ENCODE measurements at regions not wholly inside any gene's neighbourhood (a gene's known extent, or its start where the extent isn't known, plus 50 kb on each side); places are given as distances from the start of the nearest gene placed in this dataset.

- no peak for ATAC-seq (replicated peaks)
- Mint-ChIP-seq H3K9me3 (no peaks in the 10 kb centered on the region), H3K36me3 (ENCODE audit: low read depth) (no peaks in the 10 kb centered on the region), H3K27me3 (peaks cover 2% of the 10 kb centered on the region), H3K4me3 (no peak overlapping the region), H3K4me1 (no peaks in the 10 kb centered on the region), H3K27ac (no peak overlapping the region)
Observed at GRCh38 chr18:78665644-78666043, 314.0 kb upstream of the SALL3 start.

- Mint-ChIP-seq H3K4me3 (no peak overlapping the region), H3K36me3 (ENCODE audit: low read depth) (no peaks in the 10 kb centered on the region), H3K27ac (no peak overlapping the region), H3K4me1 (no peaks in the 10 kb centered on the region), H3K9me3 (no peaks in the 10 kb centered on the region), H3K27me3 (no peaks in the 10 kb centered on the region)
- ATAC-seq (replicated peaks) = no peak
Observed at GRCh38 chr18:78666666-78667335, 312.8 kb upstream of the SALL3 start.

GRCh38 chr18:78670778-78671391 lies 308.7 kb upstream of the SALL3 start:
- no peaks in the 10 kb centered on the region for H3K9me3 Mint-ChIP-seq
- no peak overlapping the region for H3K27ac Mint-ChIP-seq
- H3K4me3 Mint-ChIP-seq = no peak overlapping the region
- H3K27me3 Mint-ChIP-seq = no peaks in the 10 kb centered on the region
- no peaks in the 10 kb centered on the region for H3K36me3 Mint-ChIP-seq (ENCODE audit: low read depth)
- no peak for ATAC-seq (replicated peaks)
- no peaks in the 10 kb centered on the region for H3K4me1 Mint-ChIP-seq

GRCh38 chr18:78671551-78671950 lies 308.1 kb upstream of the SALL3 start:
- Mint-ChIP-seq H3K27ac (no peak overlapping the region), H3K36me3 (ENCODE audit: low read depth) (no peaks in the 10 kb centered on the region), H3K27me3 (no peaks in the 10 kb centered on the region), H3K9me3 (no peaks in the 10 kb centered on the region), H3K4me3 (no peak overlapping the region), H3K4me1 (no peaks in the 10 kb centered on the region)
- ATAC-seq (replicated peaks) = no peak

GRCh38 chr18:78672862-78673446 lies 306.7 kb upstream of the SALL3 start:
- no peak for ATAC-seq (replicated peaks)
- no peaks in the 10 kb centered on the region for H3K27me3 Mint-ChIP-seq
- no peaks in the 10 kb centered on the region for H3K36me3 Mint-ChIP-seq (ENCODE audit: low read depth)
- H3K9me3 Mint-ChIP-seq = no peaks in the 10 kb centered on the region
- H3K4me3 Mint-ChIP-seq = no peak overlapping the region
- H3K4me1 Mint-ChIP-seq = no peaks in the 10 kb centered on the region
- H3K27ac Mint-ChIP-seq = no peak overlapping the region

DNA sequence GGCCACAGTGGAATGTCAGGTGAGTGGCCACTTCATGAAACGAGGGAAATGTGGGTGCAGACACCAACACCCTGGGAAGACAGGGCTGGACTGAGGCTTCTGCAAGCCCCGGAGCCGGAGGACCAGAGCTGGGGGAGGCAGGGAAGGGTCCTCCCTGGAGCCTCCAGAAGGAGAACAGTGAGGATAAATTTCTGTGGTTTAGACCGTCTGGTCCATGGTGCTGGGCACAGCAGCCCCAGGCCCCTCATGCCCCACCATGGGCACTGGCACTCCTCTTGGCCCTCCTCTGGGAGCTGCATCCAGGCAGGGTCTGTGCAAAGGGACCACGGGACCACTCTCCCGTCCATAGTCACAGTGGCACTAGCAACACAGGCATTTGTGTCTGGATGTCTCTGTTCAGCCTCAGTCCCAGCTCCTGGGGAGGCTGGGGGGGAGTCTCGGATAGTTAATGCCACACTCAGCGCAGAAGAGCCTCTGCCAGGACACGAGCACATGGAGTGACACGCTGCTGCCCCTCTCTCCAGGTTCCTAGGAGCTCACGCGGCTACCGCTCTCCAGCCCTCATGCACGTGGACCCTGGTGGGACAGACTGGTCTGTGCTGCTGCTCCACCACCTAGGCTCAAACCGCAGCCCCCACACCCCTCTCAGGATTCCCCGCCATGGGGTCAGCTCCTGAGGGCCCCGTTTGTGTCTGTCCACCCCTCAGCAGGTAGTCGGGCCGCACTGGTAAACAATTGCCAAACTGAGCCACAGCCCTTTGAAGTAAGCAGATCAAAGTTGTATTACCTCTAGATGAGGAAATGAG lies 305.9 kb upstream of the SALL3 start:
- no peak for ATAC-seq (replicated peaks)
- Mint-ChIP-seq H3K27ac (no peak overlapping the region), H3K9me3 (no peaks in the 10 kb centered on the region), H3K4me3 (no peak overlapping the region), H3K27me3 (no peaks in the 10 kb centered on the region), H3K36me3 (ENCODE audit: low read depth) (no peaks in the 10 kb centered on the region), H3K4me1 (no peaks in the 10 kb centered on the region)

GRCh38 chr18:78675231-78675630 lies 304.4 kb upstream of the SALL3 start:
- Mint-ChIP-seq H3K27ac (no peak overlapping the region), H3K36me3 (ENCODE audit: low read depth) (no peaks in the 10 kb centered on the region), H3K27me3 (no peaks in the 10 kb centered on the region), H3K4me3 (no peak overlapping the region), H3K9me3 (no peaks in the 10 kb centered on the region), H3K4me1 (no peaks in the 10 kb centered on the region)
- ATAC-seq (replicated peaks) = no peak

- no peaks in the 10 kb centered on the region for H3K4me1 Mint-ChIP-seq
- H3K36me3 Mint-ChIP-seq (ENCODE audit: low read depth) = no peaks in the 10 kb centered on the region
- H3K4me3 Mint-ChIP-seq = no peak overlapping the region
- H3K9me3 Mint-ChIP-seq = no peaks in the 10 kb centered on the region
- ATAC-seq (replicated peaks) = no peak
- no peak overlapping the region for H3K27ac Mint-ChIP-seq
- no peaks in the 10 kb centered on the region for H3K27me3 Mint-ChIP-seq
Observed at GRCh38 chr18:78676622-78677482, 302.8 kb upstream of the SALL3 start.

DNA sequence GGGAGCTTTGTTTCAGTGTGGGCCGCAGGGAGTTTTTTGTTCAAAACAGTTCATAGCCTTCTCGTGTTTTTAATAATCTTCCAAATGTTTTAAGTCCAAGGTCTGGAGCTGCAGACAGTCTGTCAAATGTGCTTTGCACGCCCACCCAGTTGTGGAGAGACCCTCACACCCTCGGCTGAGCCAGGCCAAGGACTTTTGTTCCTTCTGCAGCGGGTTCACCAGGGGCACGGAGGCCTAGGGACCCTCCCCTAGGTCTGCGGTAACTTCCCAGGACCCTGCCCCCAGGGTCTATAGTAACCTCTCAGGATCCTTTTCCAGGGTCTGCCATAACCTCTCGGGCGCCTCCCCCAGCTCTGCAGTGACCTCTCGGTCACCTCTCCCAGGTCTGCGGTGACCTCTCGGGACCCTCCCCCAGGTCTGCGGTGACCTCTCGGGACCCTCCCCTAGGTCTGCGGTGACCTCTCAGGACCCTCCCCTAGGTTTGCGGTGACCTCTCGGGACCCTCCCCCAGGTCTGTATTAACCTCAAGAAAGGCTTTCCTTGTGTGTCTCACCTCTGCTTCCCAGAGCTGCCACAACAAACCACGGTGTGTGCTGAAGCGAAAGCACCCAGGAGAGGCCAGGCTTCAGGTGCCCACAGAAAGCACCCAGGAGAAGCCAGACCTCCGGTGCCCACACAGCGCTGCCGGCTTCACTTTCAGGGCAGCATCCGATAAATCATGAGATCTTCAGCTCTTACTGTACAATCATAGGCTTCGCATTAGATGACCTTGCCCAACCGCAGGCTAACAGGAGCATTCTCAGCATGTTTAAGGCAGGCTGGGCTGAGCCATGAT lies 301.9 kb upstream of the SALL3 start:
- no peaks in the 10 kb centered on the region for H3K4me1 Mint-ChIP-seq
- no peaks in the 10 kb centered on the region for H3K36me3 Mint-ChIP-seq (ENCODE audit: low read depth)
- no peak overlapping the region for H3K4me3 Mint-ChIP-seq
- ATAC-seq (replicated peaks) = no peak
- H3K9me3 Mint-ChIP-seq = no peaks in the 10 kb centered on the region
- H3K27me3 Mint-ChIP-seq = no peaks in the 10 kb centered on the region
- no peak overlapping the region for H3K27ac Mint-ChIP-seq

DNA sequence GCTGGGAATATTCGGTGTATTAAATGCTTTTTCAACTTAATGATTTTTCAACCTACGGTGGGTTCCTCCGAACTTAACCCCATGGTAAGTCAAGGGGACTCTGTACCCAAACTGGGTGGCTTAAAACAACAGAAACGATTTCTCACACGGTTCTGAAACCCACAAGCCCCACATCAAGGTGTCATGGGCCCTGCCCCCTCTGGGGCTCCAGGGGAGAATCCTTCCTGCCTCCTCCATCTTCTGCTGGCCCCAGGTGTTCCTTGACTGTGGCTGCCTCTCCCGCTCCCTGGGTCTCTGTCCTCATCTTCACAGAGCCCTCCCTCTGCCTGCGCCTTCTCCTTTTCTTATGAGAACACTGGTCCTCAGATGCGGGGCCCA lies 301.3 kb upstream of the SALL3 start:
- H3K4me1 Mint-ChIP-seq = no peaks in the 10 kb centered on the region
- no peaks in the 10 kb centered on the region for H3K9me3 Mint-ChIP-seq
- ATAC-seq (replicated peaks) = no peak
- no peaks in the 10 kb centered on the region for H3K36me3 Mint-ChIP-seq (ENCODE audit: low read depth)
- H3K4me3 Mint-ChIP-seq = no peak overlapping the region
- H3K27ac Mint-ChIP-seq = no peak overlapping the region
- no peaks in the 10 kb centered on the region for H3K27me3 Mint-ChIP-seq

GRCh38 chr18:78679031-78679430 lies 300.6 kb upstream of the SALL3 start:
- no peaks in the 10 kb centered on the region for H3K36me3 Mint-ChIP-seq (ENCODE audit: low read depth)
- no peak overlapping the region for H3K4me3 Mint-ChIP-seq
- H3K27ac Mint-ChIP-seq = no peak overlapping the region
- no peak for ATAC-seq (replicated peaks)
- no peaks in the 10 kb centered on the region for H3K4me1 Mint-ChIP-seq
- no peaks in the 10 kb centered on the region for H3K27me3 Mint-ChIP-seq
- H3K9me3 Mint-ChIP-seq = no peaks in the 10 kb centered on the region

- Mint-ChIP-seq H3K9me3 (no peaks in the 10 kb centered on the region), H3K4me1 (no peaks in the 10 kb centered on the region), H3K4me3 (no peak overlapping the region), H3K36me3 (ENCODE audit: low read depth) (no peaks in the 10 kb centered on the region), H3K27ac (no peak overlapping the region), H3K27me3 (no peaks in the 10 kb centered on the region)
- ATAC-seq (replicated peaks) = no peak
Observed at GRCh38 chr18:78679613-78680260, 299.9 kb upstream of the SALL3 start.

GRCh38 chr18:78681396-78681795 lies 298.2 kb upstream of the SALL3 start:
- Mint-ChIP-seq H3K4me3 (no peak overlapping the region), H3K27me3 (no peaks in the 10 kb centered on the region), H3K36me3 (ENCODE audit: low read depth) (no peaks in the 10 kb centered on the region), H3K4me1 (no peaks in the 10 kb centered on the region), H3K27ac (no peak overlapping the region), H3K9me3 (no peaks in the 10 kb centered on the region)
- ATAC-seq (replicated peaks) = no peak

Data from activated T-helper 17 cell treated with anti-CD3 and anti-CD28 coated beads, Interleukin-2, amount 50 U/mL, for 72 hours (primary cell).